ENCODE measurements at regions not wholly inside any gene's neighbourhood (a gene's known extent, or its start where the extent isn't known, plus 50 kb on each side); places are given as distances from the start of the nearest gene placed in this dataset.

GRCh38 chr10:9301554-9301953 is 1247.1 kb downstream of the GATA3 start:
- Histone ChIP-seq H4K20me1 (ENCODE audit: control insufficient read depth, extremely low read depth, insufficient read depth, low read length) (no peaks in the 10 kb centered on the region), H3K9ac (ENCODE audit: control insufficient read depth, extremely low read depth, insufficient read depth, low read length) (no peak overlapping the region), H3K9me3 (ENCODE audit: control insufficient read depth, low read depth, low read length) (no peaks in the 10 kb centered on the region), H3K27me3 (ENCODE audit: control insufficient read depth, extremely low read depth, insufficient read depth, low read length) (no peaks in the 10 kb centered on the region), H2AFZ (ENCODE audit: control insufficient read depth, low read length) (no peak overlapping the region), H3K4me2 (ENCODE audit: control insufficient read depth, extremely low read depth, insufficient read depth, low read depth, low read length) (no peak overlapping the region), H3K36me3 (ENCODE audit: control insufficient read depth in 2 of 2, extremely low read depth in 1 of 2, insufficient read depth in 2 of 2, low read length in 2 of 2) (no peaks in the 10 kb centered on the region), H3K27ac (ENCODE audit: control insufficient read depth, insufficient read depth, low read length) (no peak overlapping the region), H3K4me1 (ENCODE audit: control insufficient read depth, extremely low read depth, insufficient read depth, low read length) (no peaks in the 10 kb centered on the region), H3K79me2 (ENCODE audit: control insufficient read depth, insufficient read depth, low read length) (no peaks in the 10 kb centered on the region), H3K4me3 (ENCODE audit: control insufficient read depth in 2 of 3, extremely low read depth in 1 of 3, insufficient read depth in 2 of 3, low read depth in 1 of 3, low read length in 3 of 3) (no peak overlapping the region), H3K9me1 (ENCODE audit: control insufficient read depth, extremely low read depth, insufficient read depth, low read length) (no peaks in the 10 kb centered on the region)
- TF ChIP-seq EZH2 (IDR thresholded peaks at IDR 0.05; ENCODE audit: low read length): no peak
- TF ChIP-seq CTCF (optimal IDR thresholded peaks at IDR 0.05 in 1 of 3, IDR thresholded peaks at IDR 0.05 in 1 of 3, conservative IDR thresholded peaks at IDR 0.05 in 1 of 3; ENCODE audit: extremely low read depth in 1 of 3, insufficient read depth in 2 of 3, low read length in 3 of 3): no peak
- dilution Hi-C loops (cut with MboI; ENCODE audit: extremely low pct_ligation_motif_present, low sequenced_read_pairs): no loop called here
- no peak for DNase-seq (ENCODE audit: low read depth, low spot score)
- peak; percentile 23 for FAIRE-seq

GRCh38 chr10:9302140-9302746 is 1247.8 kb downstream of the GATA3 start:
- Histone ChIP-seq H3K4me2 (ENCODE audit: control insufficient read depth, extremely low read depth, insufficient read depth, low read depth, low read length) (no peak overlapping the region), H2AFZ (ENCODE audit: control insufficient read depth, low read length) (no peak overlapping the region), H3K4me3 (ENCODE audit: control insufficient read depth in 2 of 3, extremely low read depth in 1 of 3, insufficient read depth in 2 of 3, low read depth in 1 of 3, low read length in 3 of 3) (no peak overlapping the region), H3K79me2 (ENCODE audit: control insufficient read depth, insufficient read depth, low read length) (no peaks in the 10 kb centered on the region), H4K20me1 (ENCODE audit: control insufficient read depth, extremely low read depth, insufficient read depth, low read length) (no peaks in the 10 kb centered on the region), H3K9me3 (ENCODE audit: control insufficient read depth, low read depth, low read length) (no peaks in the 10 kb centered on the region), H3K9ac (ENCODE audit: control insufficient read depth, extremely low read depth, insufficient read depth, low read length) (no peak overlapping the region), H3K36me3 (ENCODE audit: control insufficient read depth in 2 of 2, extremely low read depth in 1 of 2, insufficient read depth in 2 of 2, low read length in 2 of 2) (no peaks in the 10 kb centered on the region), H3K27ac (ENCODE audit: control insufficient read depth, insufficient read depth, low read length) (no peak overlapping the region), H3K9me1 (ENCODE audit: control insufficient read depth, extremely low read depth, insufficient read depth, low read length) (no peaks in the 10 kb centered on the region), H3K4me1 (ENCODE audit: control insufficient read depth, extremely low read depth, insufficient read depth, low read length) (no peaks in the 10 kb centered on the region), H3K27me3 (ENCODE audit: control insufficient read depth, extremely low read depth, insufficient read depth, low read length) (no peaks in the 10 kb centered on the region)
- DNase-seq (ENCODE audit: low read depth, low spot score) (peak; percentile 23), FAIRE-seq (peak; percentile 71)
- dilution Hi-C loops (cut with MboI; ENCODE audit: extremely low pct_ligation_motif_present, low sequenced_read_pairs): no loop called here
- TF ChIP-seq CTCF (optimal IDR thresholded peaks at IDR 0.05 in 1 of 3, IDR thresholded peaks at IDR 0.05 in 1 of 3, conservative IDR thresholded peaks at IDR 0.05 in 1 of 3; ENCODE audit: extremely low read depth in 1 of 3, insufficient read depth in 2 of 3, low read length in 3 of 3) (peak in 2 of 3 experiments; percentile 15 to 27), EZH2 (IDR thresholded peaks at IDR 0.05; ENCODE audit: low read length) (no peak)
